8988T (cell line): ENCODE measurements at regions not wholly inside any gene's neighbourhood (a gene's known extent, or its start where the extent isn't known, plus 50 kb on each side); places are given as distances from the start of the nearest gene placed in this dataset.
A peak's percentile ranks its signal among the peaks of the same experiment; 100 is the strongest.

Experiments used
- DNase-seq: peaks from one replicate; pipeline ENCODE4 v3.0.0; 2011

- DNase-seq, result no peak
These were observed 133.2 kb downstream of the TMEM174 start for GRCh38 chr5:73306078-73306719.

DNA sequence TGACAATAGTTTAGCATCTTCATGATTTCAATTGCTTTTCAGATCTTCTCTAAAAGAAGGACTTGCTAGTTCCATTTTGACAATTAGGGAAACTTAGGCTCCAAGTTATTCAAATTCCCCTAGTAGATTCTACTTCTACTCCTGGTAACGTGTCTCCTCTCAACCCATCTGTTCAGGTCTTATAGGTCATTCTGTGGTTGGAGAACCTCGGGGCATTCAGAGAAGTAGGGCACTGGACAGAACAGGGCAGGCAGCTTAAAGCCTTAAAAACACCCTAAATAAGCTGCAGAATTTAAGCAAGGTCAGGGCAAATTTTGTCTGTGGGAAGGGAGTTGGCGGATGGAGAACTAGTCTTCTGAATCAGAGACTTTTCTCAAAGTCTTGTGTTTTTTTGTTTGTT is 132.4 kb downstream of the TMEM174 start:
- no peak for DNase-seq

DNA sequence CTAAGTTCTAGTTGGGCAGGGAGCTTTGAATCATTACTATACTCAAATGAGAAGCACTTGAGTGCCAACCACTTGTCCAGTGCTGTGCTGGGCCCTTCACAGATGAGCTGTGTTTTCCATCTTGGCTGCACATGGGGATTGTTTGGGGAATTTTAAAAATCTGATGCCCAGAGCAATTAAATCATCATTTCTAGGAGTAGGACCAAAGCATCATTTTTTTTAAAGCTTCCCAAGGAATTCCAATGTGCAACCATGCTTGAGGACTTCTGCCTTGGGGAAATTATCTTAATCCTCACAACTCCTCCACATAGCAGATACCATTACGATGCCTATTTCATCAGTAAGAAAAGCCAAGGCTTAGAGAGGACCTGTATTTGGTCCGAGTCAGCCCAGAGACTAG is 131.4 kb downstream of the TMEM174 start:
- no peak for DNase-seq

- DNase-seq, result no peak
These were observed 130.4 kb downstream of the TMEM174 start for GRCh38 chr5:73303148-73304079.

DNA sequence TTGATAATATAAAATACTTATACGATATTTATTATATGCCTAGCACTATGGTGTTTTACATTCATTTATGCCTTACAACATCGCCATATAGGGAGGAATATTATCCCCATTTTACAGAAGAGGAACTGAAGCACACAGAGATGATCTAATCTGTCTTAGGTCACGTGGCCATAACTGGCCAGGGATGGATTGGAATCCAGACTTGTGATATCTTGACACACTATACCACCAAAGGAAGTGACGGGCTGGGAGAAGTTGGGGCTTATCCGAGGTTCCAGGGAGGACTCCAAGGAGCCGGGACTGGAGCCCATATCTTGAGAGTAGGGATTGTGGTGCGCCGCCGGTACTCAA is 129.8 kb downstream of the TMEM174 start:
- no peak for DNase-seq

- no peak for DNase-seq
These were observed 128.4 kb downstream of the TMEM174 start for GRCh38 chr5:73301208-73301901.

DNA sequence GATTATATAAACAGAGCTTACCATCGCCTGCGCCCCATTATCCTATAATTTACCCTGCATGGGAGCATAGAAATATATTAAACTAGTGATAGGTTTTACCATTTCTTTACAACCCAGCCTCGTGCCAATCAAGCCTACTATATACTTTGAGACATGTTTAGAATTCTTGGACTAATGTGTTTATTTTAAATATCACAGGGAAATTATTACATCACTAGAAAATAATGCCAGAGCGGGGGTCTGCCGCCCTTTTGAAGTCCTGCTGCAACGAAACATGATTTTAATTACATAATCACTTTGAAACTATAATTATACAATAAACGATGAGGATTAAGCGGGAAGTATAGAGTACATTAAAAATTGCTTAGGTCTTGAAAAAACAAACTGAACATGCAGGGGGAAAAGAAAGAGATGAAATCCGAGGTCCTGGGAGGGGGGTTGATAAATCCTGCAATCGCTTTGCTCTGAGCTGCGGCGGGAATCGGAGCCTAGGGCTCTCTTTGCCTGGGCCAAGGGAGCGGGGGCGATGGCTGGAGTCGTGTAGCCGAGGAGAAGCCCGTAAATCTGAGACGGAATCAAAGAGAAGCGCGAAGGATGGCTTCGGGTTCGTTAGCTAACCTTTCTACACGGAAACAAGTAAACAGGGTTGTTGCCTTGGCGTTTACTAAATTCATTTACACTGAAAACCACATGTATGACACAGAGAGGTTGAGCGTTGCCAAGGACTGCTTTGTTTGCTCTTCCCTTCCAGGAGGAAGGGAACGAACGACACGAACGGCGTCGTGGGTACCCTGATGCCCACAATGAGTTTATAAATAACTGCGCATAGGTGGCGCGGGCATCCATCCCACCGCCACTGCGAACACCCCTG is 127.6 kb downstream of the TMEM174 start:
- no peak for DNase-seq

DNA sequence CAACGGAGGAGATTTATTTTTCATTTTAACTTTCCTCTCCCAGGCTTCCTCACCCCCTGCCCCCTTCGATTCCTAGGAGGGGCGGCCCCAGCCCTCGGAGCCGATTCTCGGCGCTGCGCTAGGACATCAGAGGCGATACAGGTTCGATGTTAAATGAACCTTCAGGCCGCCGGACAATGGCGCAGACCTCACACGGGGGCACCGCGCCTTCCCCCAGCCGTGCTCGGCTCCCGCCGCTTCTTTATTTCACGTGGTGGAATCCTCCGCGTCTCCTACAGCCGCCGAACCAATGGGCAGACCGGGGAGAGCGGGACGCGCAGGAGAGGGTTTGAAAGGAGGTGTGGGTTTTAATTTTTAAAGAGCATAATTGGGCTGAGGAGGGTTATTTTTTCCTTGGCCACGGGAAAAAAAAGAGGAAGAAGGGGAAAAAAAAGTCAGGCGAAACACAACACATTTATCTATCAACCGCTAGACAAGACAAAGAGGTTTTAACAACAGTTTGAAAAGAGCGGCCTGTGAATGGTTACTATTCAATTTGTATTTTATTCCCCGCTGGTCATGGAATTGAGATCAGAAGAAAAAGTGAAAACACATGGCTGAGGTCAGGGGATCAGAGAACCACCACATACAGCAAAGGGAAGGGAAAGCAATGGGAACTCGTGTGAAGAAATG is 126.8 kb downstream of the TMEM174 start:
- no peak for DNase-seq

DNA sequence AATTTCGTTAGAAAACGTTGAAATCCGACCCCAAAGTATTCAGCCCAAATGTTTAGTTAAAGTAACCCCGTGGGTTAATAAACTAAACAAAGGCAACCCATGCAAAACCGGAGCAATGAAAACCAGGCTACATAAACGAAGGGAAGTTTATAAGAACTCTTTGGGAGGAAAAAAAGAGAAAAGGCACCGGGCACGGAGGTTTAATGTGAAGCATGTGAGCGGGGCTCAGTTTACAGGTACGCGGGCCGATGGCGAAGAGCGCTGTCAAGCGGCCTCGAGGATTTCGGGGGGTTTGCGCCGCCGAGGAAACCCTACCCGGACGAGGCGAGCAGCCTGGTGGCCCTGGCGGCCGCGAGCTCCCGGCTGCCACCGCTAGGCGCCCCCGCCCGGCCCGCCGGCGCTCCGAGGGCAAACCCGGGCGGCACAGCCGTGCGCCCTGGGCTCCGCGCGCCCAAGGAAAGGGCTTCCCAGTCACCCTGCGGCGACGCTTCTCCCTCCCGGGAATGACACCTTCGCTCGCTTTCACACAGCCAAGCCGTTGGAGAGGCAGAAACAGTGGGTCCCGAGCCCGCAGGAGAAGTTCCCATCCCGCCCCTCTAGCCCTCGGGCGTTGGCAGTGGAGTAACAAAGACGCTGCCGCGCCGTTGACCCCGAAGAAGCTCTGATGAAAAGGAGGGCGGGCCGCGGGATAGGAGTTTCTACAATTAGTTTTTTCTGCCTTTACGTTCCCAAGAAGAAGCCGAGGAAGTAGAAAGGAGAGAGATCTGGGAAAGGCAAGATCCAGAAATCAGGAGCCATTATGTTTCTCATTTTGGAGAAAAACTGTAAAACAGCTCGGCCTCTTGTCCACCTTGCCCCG is 126.0 kb downstream of the TMEM174 start:
- DNase-seq, result no peak

- no peak for DNase-seq
These were observed 125.3 kb downstream of the TMEM174 start for GRCh38 chr5:73298251-73298771.

GRCh38 chr5:73297430-73297829 is 124.4 kb downstream of the TMEM174 start:
- DNase-seq, result peak; percentile 32

DNA sequence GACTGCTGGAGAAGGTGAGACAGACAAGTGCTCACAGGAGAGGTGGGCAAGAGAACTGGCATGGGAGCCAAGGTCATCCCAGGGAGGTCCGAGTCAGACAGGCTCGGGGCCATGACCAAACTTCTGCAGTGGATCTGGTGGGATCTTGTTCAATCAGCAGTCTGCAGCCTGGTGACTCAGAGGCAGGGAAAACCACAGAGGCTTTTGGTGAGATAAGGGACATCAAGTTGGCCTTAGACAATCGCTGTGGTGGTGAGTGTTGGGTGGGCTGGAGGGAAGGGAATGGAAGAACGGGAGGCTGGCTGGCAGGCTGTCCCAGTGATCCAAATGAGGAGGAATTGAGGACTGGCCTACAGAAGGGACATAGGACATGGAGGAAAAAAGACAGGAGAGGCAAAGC is 123.8 kb downstream of the TMEM174 start:
- DNase-seq, result no peak

DNA sequence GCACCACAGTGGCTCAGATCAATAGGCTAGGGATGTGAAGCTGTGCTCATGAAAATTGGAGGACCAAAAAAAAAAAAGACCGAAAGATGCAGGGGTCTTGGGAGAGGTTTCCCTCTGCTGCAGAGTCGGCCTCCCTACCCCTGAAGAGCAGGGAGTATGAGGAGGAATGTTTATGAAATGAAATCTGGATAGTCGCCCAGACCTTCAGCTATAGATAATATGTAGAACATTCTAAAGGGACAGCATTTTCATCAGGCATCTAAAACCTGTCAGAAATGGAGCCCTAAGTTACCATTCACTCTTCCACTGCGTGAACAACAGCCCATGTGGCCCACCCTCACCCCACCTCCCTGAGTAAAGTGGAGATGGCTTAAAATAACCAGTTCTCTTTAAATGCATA is 122.9 kb downstream of the TMEM174 start:
- no peak for DNase-seq

DNA sequence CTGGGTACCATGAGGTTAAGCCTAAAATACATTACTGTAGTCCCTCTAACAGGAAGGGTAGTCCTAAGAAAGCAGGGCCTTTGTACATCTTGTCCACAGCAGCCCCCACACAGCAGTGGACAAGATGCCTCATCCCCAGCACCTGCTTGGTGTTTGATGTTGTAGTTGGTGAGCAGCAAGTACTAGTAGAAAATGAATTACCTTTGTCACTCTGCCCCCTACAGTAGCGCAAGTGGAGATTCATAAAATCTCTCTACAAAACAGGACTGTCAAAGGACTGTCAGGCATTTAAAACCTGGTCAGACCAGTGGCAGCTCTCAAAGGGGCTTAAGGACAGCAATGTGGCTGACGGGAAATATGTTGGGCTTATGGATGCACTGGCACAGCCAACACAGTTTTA is 122.5 kb downstream of the TMEM174 start:
- DNase-seq, result peak; percentile 28

DNA sequence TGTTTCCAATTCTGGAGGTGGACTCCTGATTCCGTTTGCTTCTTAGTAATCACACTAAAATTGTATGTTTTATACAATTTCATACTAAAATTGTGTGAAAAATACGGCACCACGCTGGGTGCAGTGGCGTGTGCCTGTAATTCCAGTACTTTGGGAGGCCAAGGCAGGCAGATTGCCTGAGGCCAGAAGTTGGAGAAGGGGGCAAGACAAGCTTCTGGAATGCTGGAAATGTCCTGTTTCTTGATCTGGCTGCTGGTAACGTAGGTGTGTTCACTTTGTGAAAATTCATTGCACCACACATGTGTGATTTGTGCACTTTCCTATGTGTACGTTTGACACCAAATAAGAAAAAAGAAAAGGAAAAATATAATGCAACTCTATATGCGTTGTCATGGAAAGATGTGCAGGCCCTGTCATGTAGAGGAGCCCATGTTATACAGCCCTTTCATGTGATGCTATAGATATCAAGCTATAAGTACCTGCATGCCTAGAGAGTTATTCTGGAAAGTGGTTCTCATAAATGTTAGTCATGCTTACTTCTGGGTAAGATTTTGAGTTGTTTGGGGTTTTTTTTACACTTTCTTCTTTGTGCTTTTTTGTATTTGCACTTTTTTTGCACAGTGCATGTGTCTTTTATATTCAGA is 119.9 kb downstream of the TMEM174 start:
- DNase-seq, result no peak

DNA sequence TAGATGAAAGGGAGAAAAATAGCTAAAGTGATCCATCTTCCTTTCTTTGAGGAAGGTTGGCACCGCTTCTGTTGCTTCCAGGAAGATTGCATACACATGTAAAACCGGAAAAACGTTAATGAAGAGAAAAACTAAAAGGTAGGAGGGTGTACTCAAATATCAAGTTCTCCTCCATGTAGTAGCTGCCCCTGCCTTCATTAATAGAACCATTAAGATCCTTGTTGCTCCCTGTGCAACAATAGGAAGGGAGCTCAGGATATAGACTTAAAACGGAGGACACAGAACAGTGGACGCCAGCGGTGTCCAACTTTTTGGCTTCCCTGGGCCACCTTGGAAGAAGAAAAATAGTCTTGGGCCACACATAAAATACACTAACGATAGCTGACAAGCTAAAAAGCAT is 118.9 kb downstream of the TMEM174 start:
- DNase-seq, result no peak

- DNase-seq, result no peak
These were observed 117.2 kb downstream of the TMEM174 start for GRCh38 chr5:73290242-73290641.

DNA sequence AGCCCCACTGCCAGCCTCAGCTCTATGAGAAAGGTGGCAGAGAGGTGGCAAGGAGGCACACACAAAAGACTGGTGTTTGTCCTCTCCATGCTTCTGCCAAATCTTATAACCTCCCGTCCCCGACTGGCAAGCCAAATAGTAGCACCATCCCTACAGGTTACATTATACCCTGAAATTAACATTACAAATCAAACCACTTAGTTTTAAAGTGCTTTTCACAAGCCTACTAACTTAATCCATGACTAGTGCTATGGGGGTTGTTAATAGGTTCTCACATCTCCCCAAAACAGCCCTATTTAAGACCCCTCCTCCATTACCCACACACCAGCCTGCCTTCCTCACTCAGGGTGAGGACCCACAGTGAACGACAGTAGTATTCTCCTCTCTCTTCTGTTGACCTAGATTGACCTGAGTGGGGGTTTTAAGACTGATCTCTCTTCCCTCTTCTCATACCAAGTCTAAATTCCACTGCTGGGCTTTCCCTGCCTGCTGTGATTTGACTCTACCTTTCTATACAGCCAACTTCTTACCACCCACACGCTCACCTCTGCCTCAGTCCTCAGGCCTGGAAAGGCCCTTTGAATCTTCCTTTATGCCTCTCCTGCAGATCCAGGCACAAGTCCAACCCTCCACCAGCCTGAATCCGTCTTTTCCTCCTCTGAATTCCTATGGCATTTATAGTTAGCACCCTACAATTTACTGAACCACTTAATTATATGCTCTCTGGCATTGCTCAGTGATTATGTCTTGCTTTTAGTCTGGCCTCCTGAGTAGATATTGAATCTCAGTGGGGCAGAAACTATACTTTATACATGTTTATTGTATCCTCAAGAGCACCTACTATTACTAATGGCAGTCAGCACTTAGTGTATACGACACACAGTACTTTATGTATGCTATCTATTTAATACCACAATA is 116.1 kb downstream of the TMEM174 start:
- DNase-seq, result no peak

- no peak for DNase-seq
These were observed 113.9 kb downstream of the TMEM174 start for GRCh38 chr5:73286896-73287295.
